ENCODE measurements at regions not wholly inside any gene's neighbourhood (a gene's known extent, or its start where the extent isn't known, plus 50 kb on each side); places are given as distances from the start of the nearest gene placed in this dataset.

DNA sequence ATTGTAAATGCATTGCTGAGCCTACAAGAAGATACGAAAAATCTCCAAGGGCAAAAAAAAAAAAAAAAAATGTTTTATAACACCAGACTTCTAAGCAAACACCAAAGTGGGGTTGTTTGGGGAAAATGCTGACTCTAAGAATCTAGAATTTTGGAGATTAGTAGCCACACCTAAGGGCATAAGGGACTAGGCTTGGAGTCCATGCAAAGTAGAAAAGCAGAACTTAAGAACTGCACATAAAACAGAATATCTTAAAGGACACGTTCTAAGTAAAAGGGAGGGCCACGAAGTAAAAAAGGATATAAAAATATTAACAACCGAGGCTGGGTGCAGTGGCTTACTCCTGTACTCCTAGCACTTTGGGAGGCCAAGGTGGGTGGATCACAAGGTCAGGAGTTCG, 269.8 kb upstream of the AUTS2 start:
- no peaks in the 10 kb centered on the region for H3K36me3 ChIP-seq (ENCODE audit: control insufficient read depth in 2 of 2, insufficient read depth in 2 of 2, low read length in 1 of 2)
- 61% methylated on average over 5 of the region's 5 CpGs for WGBS
- no peaks in the 10 kb centered on the region for H3K27me3 ChIP-seq (ENCODE audit: control insufficient read depth in 2 of 2, insufficient read depth in 1 of 2, low read length in 1 of 2)
- no peak overlapping the region for H3K4me3 ChIP-seq (ENCODE audit: low read length in 2 of 2)
- no peaks in the 10 kb centered on the region for H3K9me3 ChIP-seq (ENCODE audit: control insufficient read depth in 2 of 2, insufficient read depth in 1 of 2, low read length in 1 of 2)
- DNase-seq (ENCODE audit: low read depth in 6 of 9, low spot score in 9 of 9): no peak
- no peaks in the 10 kb centered on the region for H3K4me1 ChIP-seq (ENCODE audit: control insufficient read depth in 2 of 2, insufficient read depth in 2 of 2, low read length in 2 of 2)
- no peak overlapping the region for H3K27ac ChIP-seq (ENCODE audit: low read depth in 1 of 2, low read length in 1 of 2)

DNA sequence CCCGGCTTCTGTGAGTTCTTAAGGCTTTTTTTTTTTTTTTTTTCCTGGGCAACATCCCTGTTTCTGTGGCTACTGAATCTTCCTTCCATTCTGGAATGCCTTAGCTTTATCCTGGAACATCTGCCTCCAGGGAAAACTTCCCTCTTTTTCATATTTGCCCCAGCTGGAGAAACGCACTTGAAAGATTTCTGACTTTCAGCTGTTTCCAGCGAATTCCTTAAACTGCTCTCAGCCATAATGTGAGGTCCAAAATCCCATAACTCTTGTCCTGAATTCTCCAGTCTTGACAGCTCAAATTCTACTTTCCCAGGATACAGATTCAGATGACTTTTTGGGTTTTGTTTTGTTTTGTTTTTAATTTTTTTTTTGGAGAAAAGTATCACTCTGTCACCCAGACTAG, 263.6 kb upstream of the AUTS2 start:
- H3K27ac ChIP-seq (ENCODE audit: low read depth in 1 of 2, low read length in 1 of 2): no peak overlapping the region
- H3K27me3 ChIP-seq (ENCODE audit: control insufficient read depth in 2 of 2, insufficient read depth in 1 of 2, low read length in 1 of 2): no peaks in the 10 kb centered on the region
- no peak overlapping the region for H3K4me3 ChIP-seq (ENCODE audit: low read length in 2 of 2)
- no peaks in the 10 kb centered on the region for H3K4me1 ChIP-seq (ENCODE audit: control insufficient read depth in 2 of 2, insufficient read depth in 2 of 2, low read length in 2 of 2)
- 91% methylated on average over 3 of the region's 3 CpGs for WGBS
- DNase-seq (ENCODE audit: low read depth in 6 of 9, low spot score in 9 of 9): no peak
- H3K36me3 ChIP-seq (ENCODE audit: control insufficient read depth in 2 of 2, insufficient read depth in 2 of 2, low read length in 1 of 2): no peaks in the 10 kb centered on the region
- H3K9me3 ChIP-seq (ENCODE audit: control insufficient read depth in 2 of 2, insufficient read depth in 1 of 2, low read length in 1 of 2): peaks cover 0 to 1% of the 10 kb centered on the region in 2 donors

DNA sequence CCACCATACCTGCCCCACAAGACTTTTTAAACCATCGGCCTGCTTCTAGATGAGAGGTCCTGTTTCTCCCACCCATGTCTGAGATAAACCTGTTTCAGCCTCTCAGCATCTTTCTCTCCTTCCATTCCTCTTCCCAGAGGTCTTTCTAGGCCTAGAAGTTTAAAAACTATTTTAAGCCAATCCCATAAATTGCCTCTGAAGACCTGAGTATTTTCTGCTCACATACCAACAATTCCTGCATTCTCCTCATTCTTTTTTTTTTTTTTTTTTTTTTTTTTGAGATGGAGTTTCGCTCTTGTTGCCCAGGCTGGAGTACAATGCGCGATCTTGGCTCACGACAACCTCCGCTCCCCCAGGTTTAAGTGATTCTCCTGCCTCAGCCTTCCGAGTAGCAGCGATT, 262.9 kb upstream of the AUTS2 start:
- DNase-seq (ENCODE audit: low read depth in 6 of 9, low spot score in 9 of 9): no peak
- Histone ChIP-seq H3K4me3 (ENCODE audit: low read length in 2 of 2) (no peak overlapping the region), H3K27ac (ENCODE audit: low read depth in 1 of 2, low read length in 1 of 2) (no peak overlapping the region), H3K9me3 (ENCODE audit: control insufficient read depth in 2 of 2, insufficient read depth in 1 of 2, low read length in 1 of 2) (peaks cover 0 to 1% of the 10 kb centered on the region in 2 donors), H3K4me1 (ENCODE audit: control insufficient read depth in 2 of 2, insufficient read depth in 2 of 2, low read length in 2 of 2) (no peaks in the 10 kb centered on the region), H3K27me3 (ENCODE audit: control insufficient read depth in 2 of 2, insufficient read depth in 1 of 2, low read length in 1 of 2) (no peaks in the 10 kb centered on the region), H3K36me3 (ENCODE audit: control insufficient read depth in 2 of 2, insufficient read depth in 2 of 2, low read length in 1 of 2) (no peaks in the 10 kb centered on the region)
- whole genome bisulfite sequencing: 94% methylated on average over 8 of the region's 8 CpGs

DNA sequence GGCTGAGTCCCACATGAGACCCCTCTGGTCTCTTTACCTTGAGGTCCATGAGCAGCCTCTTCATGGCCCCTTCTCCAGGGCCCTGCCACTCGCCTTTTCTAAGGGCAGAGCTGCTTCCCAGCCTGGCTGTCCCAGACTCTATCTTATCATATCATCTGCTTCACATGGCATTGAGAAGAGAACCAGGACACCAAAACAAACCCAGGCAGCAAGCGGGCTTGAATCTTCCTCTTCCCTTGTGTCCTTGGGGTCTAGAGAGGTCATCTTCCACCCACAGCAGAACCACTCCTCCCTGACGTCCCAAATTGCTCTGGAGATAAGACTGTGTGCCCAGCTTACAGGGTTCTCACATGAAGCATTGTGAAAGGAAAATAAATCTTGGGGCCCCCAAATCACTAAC, 261.3 kb upstream of the AUTS2 start:
- Histone ChIP-seq H3K4me1 (ENCODE audit: control insufficient read depth in 2 of 2, insufficient read depth in 2 of 2, low read length in 2 of 2) (no peaks in the 10 kb centered on the region), H3K36me3 (ENCODE audit: control insufficient read depth in 2 of 2, insufficient read depth in 2 of 2, low read length in 1 of 2) (no peaks in the 10 kb centered on the region), H3K4me3 (ENCODE audit: low read length in 2 of 2) (no peak overlapping the region), H3K27me3 (ENCODE audit: control insufficient read depth in 2 of 2, insufficient read depth in 1 of 2, low read length in 1 of 2) (no peaks in the 10 kb centered on the region), H3K9me3 (ENCODE audit: control insufficient read depth in 2 of 2, insufficient read depth in 1 of 2, low read length in 1 of 2) (peaks cover 0 to 1% of the 10 kb centered on the region in 2 donors), H3K27ac (ENCODE audit: low read depth in 1 of 2, low read length in 1 of 2) (no peak overlapping the region)
- 95% methylated on average over 3 of the region's 3 CpGs for WGBS
- no peak for DNase-seq (ENCODE audit: low read depth in 6 of 9, low spot score in 9 of 9)

DNA sequence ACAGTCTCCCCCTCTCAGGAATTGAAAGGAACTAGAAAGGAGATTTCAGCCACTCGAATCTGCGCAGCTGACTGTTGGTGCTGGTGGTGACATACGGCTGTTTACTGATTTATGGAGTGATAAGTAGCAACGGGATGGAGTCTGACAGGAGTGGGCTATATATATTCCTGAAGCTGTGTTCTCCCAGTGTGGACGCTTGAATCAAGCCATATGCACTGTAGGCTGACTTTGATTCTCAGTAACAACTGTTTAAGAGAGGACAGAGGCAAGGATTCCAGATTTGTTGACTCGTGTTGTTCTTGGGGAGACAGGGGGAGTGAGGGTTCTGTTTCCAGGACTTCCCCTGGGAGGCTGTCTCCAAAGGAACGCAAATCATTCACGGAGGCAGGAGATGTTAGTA, 260.1 kb upstream of the AUTS2 start:
- WGBS: 29% methylated on average over 8 of the region's 8 CpGs
- peaks cover 0 to 1% of the 10 kb centered on the region in 2 donors for H3K9me3 ChIP-seq (ENCODE audit: control insufficient read depth in 2 of 2, insufficient read depth in 1 of 2, low read length in 1 of 2)
- H3K27ac ChIP-seq (ENCODE audit: low read depth in 1 of 2, low read length in 1 of 2): no peak overlapping the region
- DNase-seq (ENCODE audit: low read depth in 6 of 9, low spot score in 9 of 9): no peak
- no peaks in the 10 kb centered on the region for H3K36me3 ChIP-seq (ENCODE audit: control insufficient read depth in 2 of 2, insufficient read depth in 2 of 2, low read length in 1 of 2)
- no peaks in the 10 kb centered on the region for H3K27me3 ChIP-seq (ENCODE audit: control insufficient read depth in 2 of 2, insufficient read depth in 1 of 2, low read length in 1 of 2)
- H3K4me3 ChIP-seq (ENCODE audit: low read length in 2 of 2): no peak overlapping the region
- no peaks in the 10 kb centered on the region for H3K4me1 ChIP-seq (ENCODE audit: control insufficient read depth in 2 of 2, insufficient read depth in 2 of 2, low read length in 2 of 2)

DNA sequence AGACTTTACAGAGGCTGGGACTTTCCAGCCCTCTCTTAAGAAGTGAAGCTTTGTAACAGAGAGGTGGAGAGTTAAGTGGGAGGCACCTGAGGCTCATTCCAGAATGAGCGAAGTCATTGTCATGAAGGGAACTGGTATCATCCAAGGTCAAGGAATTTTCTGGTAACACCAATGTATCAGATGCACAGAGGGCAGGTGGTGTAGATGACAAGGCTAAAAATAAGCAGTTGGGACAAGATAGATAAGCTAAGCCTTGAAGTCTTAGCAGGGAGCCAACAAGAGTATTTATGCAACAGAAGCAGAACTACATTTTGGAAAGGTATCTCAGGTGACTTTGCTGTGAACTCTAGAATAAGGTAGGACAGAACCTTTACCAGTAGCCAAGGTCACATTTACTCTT, 257.0 kb upstream of the AUTS2 start:
- 97% methylated on average over 1 of the region's 1 CpG for WGBS
- H3K4me1 ChIP-seq (ENCODE audit: control insufficient read depth in 2 of 2, insufficient read depth in 2 of 2, low read length in 2 of 2): no peaks in the 10 kb centered on the region
- H3K4me3 ChIP-seq (ENCODE audit: low read length in 2 of 2): no peak overlapping the region
- no peaks in the 10 kb centered on the region for H3K36me3 ChIP-seq (ENCODE audit: control insufficient read depth in 2 of 2, insufficient read depth in 2 of 2, low read length in 1 of 2)
- no peak for DNase-seq (ENCODE audit: low read depth in 6 of 9, low spot score in 9 of 9)
- no peak overlapping the region for H3K27ac ChIP-seq (ENCODE audit: low read depth in 1 of 2, low read length in 1 of 2)
- no peaks in the 10 kb centered on the region for H3K27me3 ChIP-seq (ENCODE audit: control insufficient read depth in 2 of 2, insufficient read depth in 1 of 2, low read length in 1 of 2)
- peaks cover 0 to 1% of the 10 kb centered on the region in 2 donors for H3K9me3 ChIP-seq (ENCODE audit: control insufficient read depth in 2 of 2, insufficient read depth in 1 of 2, low read length in 1 of 2)

DNA sequence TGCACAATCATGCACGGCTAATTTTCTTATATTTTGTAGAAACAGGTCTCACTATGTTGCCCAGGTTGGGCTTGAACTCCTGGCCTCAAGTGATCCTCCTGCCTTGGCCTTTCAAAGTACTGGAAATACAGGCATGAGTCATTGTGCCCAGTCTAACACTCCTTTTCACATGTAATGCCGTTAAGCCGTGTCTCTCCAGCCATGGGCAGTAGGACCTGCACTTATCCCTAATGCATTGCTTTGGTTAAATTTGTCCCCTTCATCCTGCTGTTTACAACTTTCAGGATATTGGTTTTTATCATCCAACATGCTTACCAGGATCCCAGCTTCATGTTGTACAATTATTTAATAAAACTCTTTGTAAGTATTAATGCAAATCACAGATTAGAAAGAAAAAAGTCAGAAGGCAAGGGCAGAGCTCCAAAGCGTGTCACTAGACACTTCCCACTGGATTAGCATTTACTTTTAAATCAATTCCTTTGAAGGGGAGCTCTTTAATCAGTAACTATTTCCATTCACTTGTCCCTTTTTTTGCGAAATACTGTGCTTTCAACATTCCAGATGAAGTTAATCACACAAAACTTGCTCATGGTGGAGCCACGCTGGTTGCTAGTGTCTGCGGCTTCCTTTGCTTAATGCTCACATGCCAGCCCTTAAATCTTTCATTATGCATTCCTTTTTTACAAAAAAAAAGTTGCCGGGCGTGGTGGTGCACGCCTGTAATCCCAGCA, 256.0 kb upstream of the AUTS2 start:
- Histone ChIP-seq H3K4me3 (ENCODE audit: low read length in 2 of 2) (no peak overlapping the region), H3K27me3 (ENCODE audit: control insufficient read depth in 2 of 2, insufficient read depth in 1 of 2, low read length in 1 of 2) (no peaks in the 10 kb centered on the region), H3K4me1 (ENCODE audit: control insufficient read depth in 2 of 2, insufficient read depth in 2 of 2, low read length in 2 of 2) (no peaks in the 10 kb centered on the region), H3K9me3 (ENCODE audit: control insufficient read depth in 2 of 2, insufficient read depth in 1 of 2, low read length in 1 of 2) (peaks cover 0 to 1% of the 10 kb centered on the region in 2 donors), H3K36me3 (ENCODE audit: control insufficient read depth in 2 of 2, insufficient read depth in 2 of 2, low read length in 1 of 2) (no peaks in the 10 kb centered on the region), H3K27ac (ENCODE audit: low read depth in 1 of 2, low read length in 1 of 2) (no peak overlapping the region)
- WGBS: 98% methylated on average over 10 of the region's 10 CpGs
- DNase-seq (ENCODE audit: low read depth in 6 of 9, low spot score in 9 of 9): no peak

DNA sequence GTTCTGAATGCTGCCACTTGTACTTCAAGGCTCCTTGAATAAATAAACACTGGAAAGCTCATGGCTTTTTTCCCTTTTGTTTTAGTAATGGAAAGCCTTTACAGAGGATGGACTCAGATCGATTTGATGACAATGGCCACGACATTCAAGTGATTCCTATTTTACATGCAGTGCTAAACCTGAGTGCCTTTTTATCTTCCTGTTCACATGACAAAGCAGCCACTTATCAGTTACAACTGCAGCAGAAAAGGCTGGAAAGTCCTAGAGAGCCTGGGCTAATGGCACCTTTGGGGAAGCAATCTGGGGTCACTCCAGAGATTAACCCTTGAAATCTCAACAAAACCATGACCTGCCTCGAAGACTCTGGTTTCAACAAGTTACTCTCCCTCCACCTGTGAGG, 249.0 kb upstream of the AUTS2 start:
- Histone ChIP-seq H3K27me3 (ENCODE audit: control insufficient read depth in 2 of 2, insufficient read depth in 1 of 2, low read length in 1 of 2) (no peaks in the 10 kb centered on the region), H3K36me3 (ENCODE audit: control insufficient read depth in 2 of 2, insufficient read depth in 2 of 2, low read length in 1 of 2) (no peaks in the 10 kb centered on the region), H3K9me3 (ENCODE audit: control insufficient read depth in 2 of 2, insufficient read depth in 1 of 2, low read length in 1 of 2) (no peaks in the 10 kb centered on the region), H3K27ac (ENCODE audit: low read depth in 1 of 2, low read length in 1 of 2) (no peak overlapping the region), H3K4me1 (ENCODE audit: control insufficient read depth in 2 of 2, insufficient read depth in 2 of 2, low read length in 2 of 2) (no peaks in the 10 kb centered on the region), H3K4me3 (ENCODE audit: low read length in 2 of 2) (no peak overlapping the region)
- 44% methylated on average over 3 of the region's 3 CpGs for WGBS
- no peak for DNase-seq (ENCODE audit: low read depth in 6 of 9, low spot score in 9 of 9)

DNA sequence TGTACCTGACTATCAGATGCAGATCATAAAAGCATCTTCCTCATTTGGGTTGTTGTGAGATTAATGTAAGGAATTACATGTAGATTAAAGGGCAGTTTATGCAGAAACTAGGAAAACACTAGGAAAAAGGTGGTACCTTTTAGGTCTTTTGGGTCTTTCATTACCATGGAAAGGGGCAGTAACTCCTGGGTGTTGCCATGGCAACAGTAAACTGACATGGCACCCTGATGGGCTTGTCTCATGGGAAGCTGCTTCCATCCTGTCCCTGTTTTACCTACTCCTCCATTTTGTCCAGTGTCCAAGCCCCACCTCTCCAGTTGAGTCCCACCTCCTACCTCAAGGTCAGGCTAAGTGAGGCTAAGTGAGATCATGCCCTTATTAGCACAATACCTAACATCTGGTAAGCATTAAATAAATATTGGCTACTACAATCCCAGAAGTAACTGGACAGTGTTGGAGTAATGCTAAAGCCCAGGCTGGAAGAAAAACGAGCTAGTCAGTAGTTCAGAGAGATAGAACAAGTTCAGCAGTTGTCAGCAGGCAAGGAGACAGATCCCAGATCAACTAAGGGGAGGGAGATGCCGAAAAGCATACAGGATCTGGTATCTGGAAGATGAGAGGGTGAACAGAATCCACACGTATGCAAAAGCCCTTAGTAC, 240.0 kb upstream of the AUTS2 start:
- Histone ChIP-seq H3K4me3 (ENCODE audit: low read length in 2 of 2) (no peak overlapping the region), H3K9me3 (ENCODE audit: control insufficient read depth in 2 of 2, insufficient read depth in 1 of 2, low read length in 1 of 2) (no peaks in the 10 kb centered on the region), H3K27me3 (ENCODE audit: control insufficient read depth in 2 of 2, insufficient read depth in 1 of 2, low read length in 1 of 2) (no peaks in the 10 kb centered on the region), H3K36me3 (ENCODE audit: control insufficient read depth in 2 of 2, insufficient read depth in 2 of 2, low read length in 1 of 2) (no peaks in the 10 kb centered on the region), H3K27ac (ENCODE audit: low read depth in 1 of 2, low read length in 1 of 2) (no peak overlapping the region), H3K4me1 (ENCODE audit: control insufficient read depth in 2 of 2, insufficient read depth in 2 of 2, low read length in 2 of 2) (no peaks in the 10 kb centered on the region)
- DNase-seq (ENCODE audit: low read depth in 6 of 9, low spot score in 9 of 9): no peak
- WGBS: 87% methylated on average over 3 of the region's 3 CpGs

Measured in thymus (tissue), 11 donors.